ENCODE measurements at regions not wholly inside any gene's neighbourhood (a gene's known extent, or its start where the extent isn't known, plus 50 kb on each side); places are given as distances from the start of the nearest gene placed in this dataset.

DNA sequence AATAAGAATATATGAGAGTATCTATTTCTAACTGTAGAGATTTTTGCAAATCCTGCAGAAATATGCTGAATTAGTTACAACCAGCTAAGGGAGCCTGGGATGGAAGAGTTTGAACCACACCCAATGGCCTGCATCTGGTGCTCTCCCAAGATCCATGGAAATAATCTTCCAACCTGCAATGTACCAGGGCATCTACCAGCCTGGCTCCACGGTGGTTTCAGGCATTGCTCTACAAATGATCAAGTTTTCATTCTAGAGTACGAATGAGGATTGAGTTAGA, 61.4 kb upstream of the IL1R1 start:
- ATAC-seq (ENCODE audit: low read depth), result no peak
- Histone ChIP-seq H3K4me2 (replicated peaks; ENCODE audit: low read depth, low read length, poor library complexity, severe bottlenecking) (no peak overlapping the region), H3K27me3 (replicated peaks in 1 of 4; ENCODE audit: control extremely low read depth in 1 of 4, control insufficient read depth in 3 of 4, insufficient read depth in 4 of 4, low read length in 3 of 4) (peaks cover 0 to 3% (median 1%) of the 10 kb centered on the region in 4 experiments), H3K27ac (ENCODE audit: low read length in 2 of 2) (no peak overlapping the region), H2AFZ (ENCODE audit: insufficient read depth, low read depth, low read length, poor library complexity, severe bottlenecking) (no peak overlapping the region), H3K9me3 (ENCODE audit: control extremely low read depth in 1 of 3, control insufficient read depth in 2 of 3, insufficient read depth in 1 of 3, low read length in 2 of 3) (no peaks in the 10 kb centered on the region), H3K9ac (ENCODE audit: low read length) (no peak overlapping the region), H3K4me3 (ENCODE audit: control extremely low read depth in 1 of 5, extremely low read depth in 1 of 5, insufficient read depth in 1 of 5, low read depth in 2 of 5, low read length in 4 of 5) (no peak overlapping the region), H3K4me1 (ENCODE audit: control insufficient read depth in 2 of 2, insufficient read depth in 2 of 2, low read length in 2 of 2) (peaks cover 9 to 16% of the 10 kb centered on the region in 2 donors), H4K20me1 (ENCODE audit: control insufficient read depth, insufficient read depth, low read length, poor library complexity, severe bottlenecking) (no peaks in the 10 kb centered on the region), H3K36me3 (replicated peaks in 1 of 2; ENCODE audit: control extremely low read depth in 1 of 2, control insufficient read depth in 1 of 2, extremely low read depth in 1 of 2, insufficient read depth in 2 of 2, low read length in 1 of 2) (no peaks in the 10 kb centered on the region), H3K79me2 (ENCODE audit: control insufficient read depth, insufficient read depth, low read length) (no peaks in the 10 kb centered on the region)
- POLR2A ChIA-PET, result no interaction called here
- no peak overlapping the region for H3K27ac Mint-ChIP-seq
- 43% methylated on average over 2 of the region's 2 CpGs for WGBS (ENCODE audit: insufficient coverage)
- TF ChIP-seq EZH2 (IDR thresholded peaks at IDR 0.05; ENCODE audit: borderline replicate concordance, insufficient read depth, low read depth, low read length, poor library complexity, severe bottlenecking), result no peak
- TF ChIP-seq, protein P1, sequence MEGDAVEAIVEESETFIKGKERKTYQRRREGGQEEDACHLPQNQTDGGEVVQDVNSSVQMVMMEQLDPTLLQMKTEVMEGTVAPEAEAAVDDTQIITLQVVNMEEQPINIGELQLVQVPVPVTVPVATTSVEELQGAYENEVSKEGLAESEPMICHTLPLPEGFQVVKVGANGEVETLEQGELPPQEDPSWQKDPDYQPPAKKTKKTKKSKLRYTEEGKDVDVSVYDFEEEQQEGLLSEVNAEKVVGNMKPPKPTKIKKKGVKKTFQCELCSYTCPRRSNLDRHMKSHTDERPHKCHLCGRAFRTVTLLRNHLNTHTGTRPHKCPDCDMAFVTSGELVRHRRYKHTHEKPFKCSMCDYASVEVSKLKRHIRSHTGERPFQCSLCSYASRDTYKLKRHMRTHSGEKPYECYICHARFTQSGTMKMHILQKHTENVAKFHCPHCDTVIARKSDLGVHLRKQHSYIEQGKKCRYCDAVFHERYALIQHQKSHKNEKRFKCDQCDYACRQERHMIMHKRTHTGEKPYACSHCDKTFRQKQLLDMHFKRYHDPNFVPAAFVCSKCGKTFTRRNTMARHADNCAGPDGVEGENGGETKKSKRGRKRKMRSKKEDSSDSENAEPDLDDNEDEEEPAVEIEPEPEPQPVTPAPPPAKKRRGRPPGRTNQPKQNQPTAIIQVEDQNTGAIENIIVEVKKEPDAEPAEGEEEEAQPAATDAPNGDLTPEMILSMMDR (IDR thresholded peaks at IDR 0.05), result no peak
- no peak for DNase-seq
- intact Hi-C loops (cut with micrococcal nuclease), result no loop called here
- CTCF ChIA-PET, result no interaction called here
- no peaks in the 10 kb centered on the region for H3K9me3 Mint-ChIP-seq (ENCODE audit: insufficient read depth)
- H3K4me1 Mint-ChIP-seq, result peaks cover 16% of the 10 kb centered on the region
- peaks cover 24% of the 10 kb centered on the region for H3K27me3 Mint-ChIP-seq
- no peak overlapping the region for H3K4me3 Mint-ChIP-seq

DNA sequence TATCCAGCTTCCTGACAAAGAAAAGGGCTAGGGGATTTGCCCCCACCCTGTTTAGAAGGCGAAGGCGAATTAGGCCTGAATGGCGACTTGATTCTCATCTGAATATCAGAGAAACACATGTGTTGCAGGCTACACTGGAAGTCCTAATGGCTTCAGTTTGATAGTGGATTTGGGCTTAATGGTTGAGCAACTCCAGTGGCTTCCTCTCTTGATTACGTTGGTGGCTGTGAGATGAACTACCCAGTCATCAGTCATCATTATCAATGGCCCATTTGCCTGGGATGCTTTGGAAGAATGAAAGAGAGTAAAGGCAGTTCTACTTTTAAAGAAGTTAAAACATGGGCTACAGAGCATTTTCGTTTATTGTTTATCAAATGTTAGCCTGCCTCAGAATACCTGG, 60.9 kb upstream of the IL1R1 start:
- 100% methylated on average over 4 of the region's 5 CpGs for WGBS (ENCODE audit: insufficient coverage)
- Mint-ChIP-seq H3K27ac (no peak overlapping the region), H3K4me1 (peaks cover 16% of the 10 kb centered on the region), H3K27me3 (peaks cover 24% of the 10 kb centered on the region), H3K9me3 (ENCODE audit: insufficient read depth) (no peaks in the 10 kb centered on the region), H3K4me3 (no peak overlapping the region)
- Histone ChIP-seq H3K4me3 (ENCODE audit: control extremely low read depth in 1 of 5, extremely low read depth in 1 of 5, insufficient read depth in 1 of 5, low read depth in 2 of 5, low read length in 4 of 5) (no peak overlapping the region), H3K36me3 (replicated peaks in 1 of 2; ENCODE audit: control extremely low read depth in 1 of 2, control insufficient read depth in 1 of 2, extremely low read depth in 1 of 2, insufficient read depth in 2 of 2, low read length in 1 of 2) (no peaks in the 10 kb centered on the region), H4K20me1 (ENCODE audit: control insufficient read depth, insufficient read depth, low read length, poor library complexity, severe bottlenecking) (no peaks in the 10 kb centered on the region), H3K27ac (ENCODE audit: low read length in 2 of 2) (no peak overlapping the region), H3K4me1 (ENCODE audit: control insufficient read depth in 2 of 2, insufficient read depth in 2 of 2, low read length in 2 of 2) (peaks cover 9 to 16% of the 10 kb centered on the region in 2 donors), H3K9me3 (ENCODE audit: control extremely low read depth in 1 of 3, control insufficient read depth in 2 of 3, insufficient read depth in 1 of 3, low read length in 2 of 3) (no peaks in the 10 kb centered on the region), H3K79me2 (ENCODE audit: control insufficient read depth, insufficient read depth, low read length) (no peaks in the 10 kb centered on the region), H2AFZ (ENCODE audit: insufficient read depth, low read depth, low read length, poor library complexity, severe bottlenecking) (no peak overlapping the region), H3K27me3 (replicated peaks in 1 of 4; ENCODE audit: control extremely low read depth in 1 of 4, control insufficient read depth in 3 of 4, insufficient read depth in 4 of 4, low read length in 3 of 4) (peaks cover 0 to 3% (median 1%) of the 10 kb centered on the region in 4 experiments), H3K4me2 (replicated peaks; ENCODE audit: low read depth, low read length, poor library complexity, severe bottlenecking) (no peak overlapping the region), H3K9ac (ENCODE audit: low read length) (no peak overlapping the region)
- intact Hi-C loops (cut with micrococcal nuclease), result no loop called here
- DNase-seq, result no peak
- ATAC-seq (ENCODE audit: low read depth), result no peak
- TF ChIP-seq, protein P1 (IDR thresholded peaks at IDR 0.05), result no peak
- no peak for TF ChIP-seq EZH2 (IDR thresholded peaks at IDR 0.05; ENCODE audit: borderline replicate concordance, insufficient read depth, low read depth, low read length, poor library complexity, severe bottlenecking)
- ChIA-PET POLR2A (no interaction called here), CTCF (no interaction called here)
